Common myeloid progenitor, CD34-positive (primary cell): ENCODE measurements at regions not wholly inside any gene's neighbourhood (a gene's known extent, or its start where the extent isn't known, plus 50 kb on each side); places are given as distances from the start of the nearest gene placed in this dataset.

Experiments used
- CTCF ChIA-PET: fragments of 350-600 bp; sonication (Branson Sonifier 250); formaldehyde crosslinking; loops from one replicate; lab custom pipeline; 2021; ENCODE audit warnings: antibody characterized with exemption; lab: Charles Lee
- POLR2A ChIA-PET: fragments of 350-600 bp; sonication (Branson Sonifier 250); formaldehyde crosslinking; loops from one replicate; lab custom pipeline; 2021; ENCODE audit warnings: antibody characterized with exemption; lab: Charles Lee
- DNase-seq, 3 donors: peaks; one replicate each; pipeline versions ENCODE4 v3.0.0 to v3.0.0-alpha.2; 2013
- H3K27ac ChIP-seq, 2 experiments: 1 replicate in 1 of 2; 2 replicates in 1 of 2; pipeline ENCODE4 v1.7.0; 2013; ENCODE audit warnings: inconsistent platforms in 2 of 2, low read length in 2 of 2, mild to moderate bottlenecking in 2 of 2, low read depth in 1 of 2, moderate library complexity in 1 of 2; ENCODE audit not compliant: severe bottlenecking in 2 of 2, insufficient read depth in 1 of 2, poor library complexity in 1 of 2
- H3K27me3 ChIP-seq, 5 experiments: replicated peaks in 2 of 5; 1 replicate in 3 of 5; 2 replicates in 2 of 5; pipeline versions ENCODE4 v1.6.1 to v1.7.0; 2013; ENCODE audit warnings: low read length in 4 of 5, mild to moderate bottlenecking in 2 of 5, moderate library complexity in 2 of 5, inconsistent platforms in 1 of 5; ENCODE audit not compliant: insufficient read depth in 5 of 5, control insufficient read depth in 4 of 5
- H3K36me3 ChIP-seq, 4 experiments: 1 replicate in 2 of 4; 2 replicates in 2 of 4; pipeline versions ENCODE4 v1.6.1 to v1.7.0; 2013; ENCODE audit warnings: low read length in 3 of 4, control low read depth in 1 of 4, mild to moderate bottlenecking in 1 of 4; ENCODE audit not compliant: control insufficient read depth in 4 of 4, insufficient read depth in 4 of 4
- H3K4me1 ChIP-seq, 4 experiments: 1 replicate in 3 of 4; 2 replicates in 1 of 4; pipeline versions ENCODE4 v1.6.1 to v1.7.1; 2013; ENCODE audit warnings: low read length in 3 of 4, mild to moderate bottlenecking in 3 of 4, control low read depth in 1 of 4, inconsistent platforms in 1 of 4, moderate library complexity in 1 of 4; ENCODE audit not compliant: control insufficient read depth in 4 of 4, insufficient read depth in 4 of 4; ENCODE audit errors: control extremely low read depth in 1 of 4
- H3K4me3 ChIP-seq, 7 experiments: 1 replicate in 4 of 7; 2 replicates in 3 of 7; pipeline versions ENCODE4 v1.5.1 to v1.7.0; 2013; ENCODE audit warnings: mild to moderate bottlenecking in 7 of 7, low read length in 6 of 7, moderate library complexity in 6 of 7, inconsistent platforms in 2 of 7, low read depth in 2 of 7, control low read depth in 1 of 7; ENCODE audit not compliant: insufficient read depth in 4 of 7, control insufficient read depth in 1 of 7; ENCODE audit errors: extremely low read depth in 1 of 7
- H3K9me3 ChIP-seq, 5 experiments: 1 replicate in 4 of 5; 2 replicates in 1 of 5; pipeline versions ENCODE4 v1.6.1 to v1.7.1; 2013; ENCODE audit warnings: low read length in 4 of 5, mild to moderate bottlenecking in 2 of 5, inconsistent platforms in 1 of 5, low read depth in 1 of 5, moderate library complexity in 1 of 5; ENCODE audit not compliant: control insufficient read depth in 4 of 5, insufficient read depth in 2 of 5; ENCODE audit errors: control extremely low read depth in 1 of 5
- WGBS: methylation state at CpG from one replicate; pipeline ENCODE4 v1.1.5; 2013; ENCODE audit not compliant: insufficient coverage; 5-methylcytosine and 5-hydroxymethylcytosine counted together

GRCh38 chr14:22089940-22090339, 416.3 kb upstream of the OR4E1 start:
- no peak overlapping the region for H3K27ac ChIP-seq
- no peaks in the 10 kb centered on the region for H3K27me3 ChIP-seq
- 83% methylated on average over 1 of the region's 2 CpGs for WGBS
- POLR2A ChIA-PET: no interaction called here
- no peaks in the 10 kb centered on the region for H3K36me3 ChIP-seq
- H3K9me3 ChIP-seq: peaks cover 0 to 2% (median 0%) of the 10 kb centered on the region in 5 experiments
- H3K4me3 ChIP-seq: no peak overlapping the region
- DNase-seq: no peak
- H3K4me1 ChIP-seq: peaks cover 0 to 28% (median 11%) of the 10 kb centered on the region in 4 experiments
- CTCF ChIA-PET: no interaction called here

GRCh38 chr14:22088614-22089342, 415.2 kb upstream of the OR4E1 start:
- CTCF ChIA-PET: interaction anchor here (1.2 to 1.7 kb wide), 2 partner anchors 10 to 11 kb away, joined by 4 to 5 read pairs; no protein-coding TSS in a partner anchor
- POLR2A ChIA-PET: no interaction called here
- Histone ChIP-seq H3K27me3 (no peaks in the 10 kb centered on the region), H3K36me3 (no peaks in the 10 kb centered on the region), H3K27ac (no peak overlapping the region), H3K4me3 (no peak overlapping the region), H3K4me1 (peaks cover 0 to 25% (median 11%) of the 10 kb centered on the region in 4 experiments), H3K9me3 (peaks cover 0 to 2% (median 0%) of the 10 kb centered on the region in 5 experiments)
- no peak for DNase-seq
- 100% methylated on average over 1 of the region's 2 CpGs for WGBS

GRCh38 chr14:22086131-22086530, 412.5 kb upstream of the OR4E1 start:
- Histone ChIP-seq H3K4me3 (no peak overlapping the region), H3K4me1 (peaks cover 0 to 10% (median 5%) of the 10 kb centered on the region in 4 experiments), H3K27me3 (no peaks in the 10 kb centered on the region), H3K36me3 (no peaks in the 10 kb centered on the region), H3K27ac (no peak overlapping the region), H3K9me3 (peaks cover 0 to 2% (median 0%) of the 10 kb centered on the region in 5 experiments)
- 80% methylated on average over 1 of the region's 1 CpG for WGBS
- ChIA-PET POLR2A (no interaction called here), CTCF (interaction anchor here (0.8 to 2.8 kb wide), 10 partner anchors 8 to 99 kb away, joined by 3 to 44 read pairs (median 4); no protein-coding TSS in a partner anchor)
- no peak for DNase-seq

GRCh38 chr14:22084393-22085281, 411.0 kb upstream of the OR4E1 start:
- CTCF ChIA-PET: interaction anchor here (0.6 to 3.4 kb wide), 10 partner anchors 13 to 87 kb away, joined by 3 to 50 read pairs (median 6); no protein-coding TSS in a partner anchor
- Histone ChIP-seq H3K27me3 (no peaks in the 10 kb centered on the region), H3K4me3 (no peak overlapping the region), H3K36me3 (no peaks in the 10 kb centered on the region), H3K27ac (no peak overlapping the region), H3K9me3 (peaks cover 0 to 2% (median 0%) of the 10 kb centered on the region in 5 experiments), H3K4me1 (peaks cover 0 to 10% (median 5%) of the 10 kb centered on the region in 4 experiments)
- POLR2A ChIA-PET: interaction anchor here (1.0 kb wide), 1 partner anchor 13 kb away, joined by 4 read pairs; no protein-coding TSS in a partner anchor
- WGBS: 73% methylated on average over 3 of the region's 6 CpGs
- peak; percentile 71 to 86 (median 78) for DNase-seq

GRCh38 chr14:22081337-22081736, 407.7 kb upstream of the OR4E1 start:
- WGBS: no CpG with 5 or more reads among the region's 1 CpG
- Histone ChIP-seq H3K27ac (no peak overlapping the region), H3K4me1 (peaks cover 0 to 13% (median 6%) of the 10 kb centered on the region in 4 experiments), H3K36me3 (no peaks in the 10 kb centered on the region), H3K27me3 (no peaks in the 10 kb centered on the region), H3K9me3 (peaks cover 0 to 2% (median 0%) of the 10 kb centered on the region in 5 experiments), H3K4me3 (no peak overlapping the region)
- ChIA-PET POLR2A (no interaction called here), CTCF (interaction anchor here (3.4 kb wide), 1 partner anchor 16 kb away, joined by 50 read pairs; no protein-coding TSS in a partner anchor)
- no peak for DNase-seq

GRCh38 chr14:22079766-22080165, 406.1 kb upstream of the OR4E1 start:
- H3K36me3 ChIP-seq: no peaks in the 10 kb centered on the region
- no peak for DNase-seq
- WGBS: no CpG with 5 or more reads among the region's 1 CpG
- H3K4me1 ChIP-seq: peaks cover 0 to 7% (median 2%) of the 10 kb centered on the region in 4 experiments
- peaks cover 0 to 4% (median 0%) of the 10 kb centered on the region in 5 experiments for H3K9me3 ChIP-seq
- ChIA-PET POLR2A (no interaction called here), CTCF (interaction anchor here (0.6 to 5.3 kb wide), 7 partner anchors 9 to 121 kb away, joined by 3 to 35 read pairs (median 3); no protein-coding TSS in a partner anchor)
- no peak overlapping the region for H3K27ac ChIP-seq
- no peak overlapping the region for H3K4me3 ChIP-seq
- H3K27me3 ChIP-seq: no peaks in the 10 kb centered on the region
